ENCODE measurements at regions not wholly inside any gene's neighbourhood (a gene's known extent, or its start where the extent isn't known, plus 50 kb on each side); places are given as distances from the start of the nearest gene placed in this dataset.
A peak's percentile ranks its signal among the peaks of the same experiment; 100 is the strongest.
"Not testable (repeated sequence)": the region's sequence is repeated elsewhere in the genome, so short reads cannot be mapped to it uniquely, and the experiment has no call there.

GRCh38 chr14:106294324-106294723 is 767.9 kb downstream of the TMEM121 start:
- no peak for DNase-seq (ENCODE audit: low read depth)
- H3K4me3 ChIP-seq (ENCODE audit: low read depth, low read length), result no peak overlapping the region
- TF ChIP-seq CTCF (IDR thresholded peaks at IDR 0.05; ENCODE audit: insufficient read depth, low read depth, low read length), result no peak

GRCh38 chr14:106300951-106301510 is 774.6 kb downstream of the TMEM121 start:
- DNase-seq (ENCODE audit: low read depth); H3K4me3 ChIP-seq (ENCODE audit: low read depth, low read length): not testable (repeated sequence)

- DNase-seq (ENCODE audit: low read depth); H3K4me3 ChIP-seq (ENCODE audit: low read depth, low read length): not testable (repeated sequence)
Observed at GRCh38 chr14:106301609-106302008, 775.2 kb downstream of the TMEM121 start.

GRCh38 chr14:106302661-106303060 is 776.3 kb downstream of the TMEM121 start:
- H3K4me3 ChIP-seq (ENCODE audit: low read depth, low read length), result no peak overlapping the region
- no peak for DNase-seq (ENCODE audit: low read depth)
- no peak for TF ChIP-seq CTCF (IDR thresholded peaks at IDR 0.05; ENCODE audit: insufficient read depth, low read depth, low read length)

GRCh38 chr14:106304271-106304670 is 777.9 kb downstream of the TMEM121 start:
- TF ChIP-seq CTCF (IDR thresholded peaks at IDR 0.05; ENCODE audit: insufficient read depth, low read depth, low read length), result no peak
- no peak overlapping the region for H3K4me3 ChIP-seq (ENCODE audit: low read depth, low read length)
- no peak for DNase-seq (ENCODE audit: low read depth)

- peak; percentile 30 for TF ChIP-seq CTCF (IDR thresholded peaks at IDR 0.05; ENCODE audit: insufficient read depth, low read depth, low read length)
- DNase-seq (ENCODE audit: low read depth), result no peak
- H3K4me3 ChIP-seq (ENCODE audit: low read depth, low read length), result no peak overlapping the region
Observed at GRCh38 chr14:106308839-106309389, 782.5 kb downstream of the TMEM121 start.

GRCh38 chr14:106309423-106309822 is 783.0 kb downstream of the TMEM121 start:
- no peak for TF ChIP-seq CTCF (IDR thresholded peaks at IDR 0.05; ENCODE audit: insufficient read depth, low read depth, low read length)
- H3K4me3 ChIP-seq (ENCODE audit: low read depth, low read length), result no peak overlapping the region
- DNase-seq (ENCODE audit: low read depth), result no peak

GRCh38 chr14:106315436-106315835 is 789.1 kb downstream of the TMEM121 start:
- H3K4me3 ChIP-seq (ENCODE audit: low read depth, low read length), result no peak overlapping the region
- no peak for TF ChIP-seq CTCF (IDR thresholded peaks at IDR 0.05; ENCODE audit: insufficient read depth, low read depth, low read length)
- no peak for DNase-seq (ENCODE audit: low read depth)

Data from fibroblast of villous mesenchyme (primary cell).